GM11168 (cell line): ENCODE measurements at regions not wholly inside any gene's neighbourhood (a gene's known extent, or its start where the extent isn't known, plus 50 kb on each side); places are given as distances from the start of the nearest gene placed in this dataset.
"Not testable (repeated sequence)": the region's sequence is repeated elsewhere in the genome, so short reads cannot be mapped to it uniquely, and the experiment has no call there.

Experiments used
- in situ Hi-C: fragments of 300-500 bp; cut with MboI; formaldehyde crosslinking; loops from one replicate; pipeline ENCODE4 v1.12.0; 2022; ENCODE audit warnings: low sequenced_read_pairs; ENCODE audit not compliant: unreplicated experiment

DNA sequence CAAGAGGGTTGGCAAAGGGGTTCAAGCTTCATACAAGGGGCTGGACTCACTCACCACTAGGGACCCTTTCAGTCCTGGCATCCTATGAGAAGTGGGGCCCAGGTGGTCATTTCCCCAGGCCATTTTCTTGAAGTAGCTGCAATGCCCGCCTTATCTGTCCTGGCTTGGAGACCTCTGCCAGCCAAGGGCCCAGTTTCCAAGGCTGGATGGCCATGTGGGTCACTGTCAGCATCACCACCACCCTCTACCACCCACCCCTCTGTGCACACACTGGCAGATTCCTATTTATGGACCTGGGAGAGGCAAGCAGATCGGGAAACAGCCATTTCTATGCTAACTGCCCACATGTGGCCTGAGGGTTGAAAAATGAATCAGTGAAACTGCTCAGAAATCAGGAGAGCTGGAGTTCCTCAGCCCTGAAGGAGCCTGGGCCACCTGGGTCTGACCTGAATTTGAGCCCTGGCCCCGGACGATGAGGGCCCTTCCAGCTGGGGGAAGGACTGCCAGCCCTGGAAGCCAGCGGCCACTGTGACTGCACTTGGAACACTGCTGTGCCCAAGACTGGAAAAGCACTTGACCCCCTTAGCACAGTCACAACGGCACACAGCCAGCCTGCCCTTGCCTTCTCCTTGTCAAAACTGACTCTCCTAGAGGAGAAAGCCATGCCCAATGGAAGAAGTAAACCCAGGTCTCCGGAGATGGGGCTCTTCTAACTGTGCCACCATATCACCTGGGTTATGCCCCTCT lies 442.2 kb downstream of the BUD13 start:
- in situ Hi-C loops, result no loop called here

DNA sequence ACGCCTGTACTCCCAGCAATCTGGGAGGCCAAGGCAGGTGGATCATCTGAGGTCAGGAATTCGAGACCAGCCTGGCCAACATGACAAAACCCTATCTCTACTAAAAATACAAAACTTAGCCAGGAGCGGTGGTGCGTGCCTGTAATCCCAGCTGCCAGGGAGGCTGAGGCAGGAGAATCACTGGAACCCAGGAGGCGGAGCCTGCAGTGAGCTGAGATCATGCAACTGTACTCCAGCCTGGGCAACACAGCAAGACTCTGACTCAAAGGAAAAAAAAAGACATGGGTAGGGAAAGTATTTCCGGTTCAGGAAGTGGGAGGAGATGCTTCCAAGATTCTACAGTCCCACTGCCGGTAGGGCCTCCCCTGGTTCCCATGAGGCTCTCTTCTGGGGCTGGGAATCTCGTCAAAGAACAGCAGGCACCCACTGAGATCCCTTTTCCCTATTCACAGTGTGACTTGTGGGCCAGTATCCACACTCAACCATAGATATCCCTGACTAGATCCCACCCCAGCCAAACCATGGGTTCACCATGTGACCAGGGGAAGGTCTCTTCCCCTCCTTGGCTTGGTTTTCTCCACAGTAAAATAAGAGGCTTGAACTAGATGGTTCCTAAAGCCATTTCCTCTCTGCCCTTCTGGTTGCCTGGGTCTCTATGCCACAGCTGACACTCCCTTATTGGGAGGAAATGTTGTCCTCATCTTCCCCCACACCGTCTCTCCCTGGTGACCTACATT lies 443.3 kb downstream of the BUD13 start:
- in situ Hi-C loops, result no loop called here

DNA sequence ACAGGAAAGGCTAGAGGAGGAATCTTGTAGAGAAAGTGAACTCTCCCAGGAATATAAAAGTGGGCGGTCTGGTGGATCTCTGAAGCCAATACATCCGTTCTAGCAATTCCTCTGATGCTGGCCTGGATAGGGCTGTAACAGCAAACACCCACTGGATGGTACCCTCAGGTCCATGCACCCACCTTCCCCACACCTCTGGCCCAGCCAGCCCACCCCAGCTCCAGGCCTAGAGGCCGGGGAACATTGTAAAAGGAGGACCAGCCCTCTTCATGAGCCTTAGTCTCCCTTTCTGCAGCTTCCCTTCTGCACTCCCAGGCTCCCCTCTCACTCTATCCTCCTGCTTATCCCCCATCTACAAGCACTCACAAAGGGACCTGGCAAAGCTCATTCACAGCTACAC lies 443.9 kb downstream of the BUD13 start:
- in situ Hi-C loops, result no loop called here

DNA sequence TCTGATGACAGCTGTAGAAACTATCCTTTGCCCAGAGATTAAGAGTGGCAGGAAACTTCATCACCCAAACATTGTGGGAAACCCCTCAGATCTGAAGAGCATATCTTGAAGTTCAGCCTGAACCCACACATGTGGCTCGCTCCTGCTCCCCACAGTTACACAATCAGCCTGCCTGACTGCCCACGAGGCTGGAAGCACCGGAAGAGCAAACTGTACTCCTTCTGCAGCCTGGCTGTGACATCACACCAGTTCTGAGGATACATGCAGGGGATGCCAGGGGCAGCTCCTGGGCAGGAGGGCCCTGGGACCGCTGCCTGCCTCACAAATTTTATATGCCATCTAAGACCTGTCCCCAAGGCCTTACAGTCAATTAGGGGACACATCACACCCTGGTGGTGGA lies 444.4 kb downstream of the BUD13 start:
- in situ Hi-C loops, result no loop called here

DNA sequence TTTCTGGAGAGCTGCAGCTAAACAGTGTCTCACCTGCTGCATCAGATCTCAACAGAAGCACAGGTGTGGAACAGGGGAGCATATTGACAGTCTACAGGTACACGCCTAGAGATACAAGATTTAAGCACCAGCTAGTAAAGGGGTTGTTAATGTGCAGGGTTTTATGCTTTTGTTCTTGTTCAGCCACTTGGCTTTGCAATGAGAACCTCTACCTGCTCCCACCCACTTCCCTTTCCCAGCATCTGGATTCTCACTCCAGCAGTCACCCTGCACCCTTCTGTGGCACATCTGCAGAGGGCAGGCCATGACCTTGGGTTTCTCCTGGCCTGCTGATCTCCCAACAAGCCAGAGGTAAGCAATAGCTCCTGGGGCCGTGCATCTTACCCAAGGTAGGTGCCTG lies 446.6 kb downstream of the BUD13 start:
- in situ Hi-C loops, result no loop called here

DNA sequence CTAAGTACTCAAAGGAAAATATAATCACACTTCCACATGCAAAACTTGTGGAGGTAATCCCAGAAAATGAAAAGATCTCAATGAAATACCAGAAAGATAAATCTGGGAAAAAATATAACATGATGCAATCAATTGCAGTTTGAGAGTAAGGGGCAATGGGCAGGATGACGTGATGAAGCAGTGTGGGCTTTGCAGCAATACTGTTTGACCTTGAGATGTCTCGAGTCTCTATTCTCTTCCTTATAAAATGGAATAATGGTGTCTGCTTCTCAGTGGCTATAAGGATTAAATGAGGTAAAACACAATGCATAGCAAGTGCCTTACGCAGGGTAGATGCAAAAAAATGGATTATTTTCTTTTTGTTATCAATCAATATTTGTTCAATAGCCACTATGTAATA lies 447.5 kb downstream of the BUD13 start:
- in situ Hi-C loops, result no loop called here

DNA sequence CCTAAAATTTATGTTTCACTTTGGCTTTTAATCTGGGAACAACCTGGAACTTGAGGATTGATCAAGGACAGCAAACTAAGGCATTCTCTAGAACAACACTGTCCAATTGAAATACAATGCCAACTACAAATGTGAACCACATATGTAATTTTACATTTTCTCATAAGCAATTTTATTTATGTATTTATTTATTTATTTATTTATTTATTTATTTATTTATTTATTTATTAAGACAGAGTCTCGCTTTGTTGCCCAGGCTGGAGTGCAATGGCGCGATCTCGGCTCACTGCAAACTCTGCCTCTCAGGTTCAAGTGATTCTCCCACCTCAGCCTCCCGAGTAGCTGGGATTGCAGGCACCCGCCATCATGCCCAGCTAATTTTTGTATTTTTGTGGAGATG lies 448.7 kb downstream of the BUD13 start:
- in situ Hi-C loops, result not testable (repeated sequence)

DNA sequence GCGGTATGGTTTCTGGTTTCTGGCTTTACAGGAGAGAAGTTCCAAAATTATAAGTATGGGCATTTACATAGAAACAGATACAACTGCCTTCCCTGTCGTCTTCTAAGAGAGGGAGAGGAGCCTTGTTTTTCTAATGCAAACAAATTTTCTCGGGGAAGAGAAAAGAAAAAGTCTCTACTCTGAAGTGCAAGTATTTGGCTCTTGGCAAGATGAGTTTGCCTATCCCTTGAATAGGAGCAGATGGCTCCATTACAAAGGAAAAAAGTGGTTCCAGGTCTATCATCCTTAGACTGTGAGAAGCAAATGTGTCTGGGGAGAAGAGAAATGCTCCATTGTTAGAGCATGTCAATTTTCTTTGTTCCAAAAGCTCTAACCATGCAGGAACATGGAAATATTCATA lies 455.6 kb downstream of the BUD13 start:
- in situ Hi-C loops, result no loop called here

DNA sequence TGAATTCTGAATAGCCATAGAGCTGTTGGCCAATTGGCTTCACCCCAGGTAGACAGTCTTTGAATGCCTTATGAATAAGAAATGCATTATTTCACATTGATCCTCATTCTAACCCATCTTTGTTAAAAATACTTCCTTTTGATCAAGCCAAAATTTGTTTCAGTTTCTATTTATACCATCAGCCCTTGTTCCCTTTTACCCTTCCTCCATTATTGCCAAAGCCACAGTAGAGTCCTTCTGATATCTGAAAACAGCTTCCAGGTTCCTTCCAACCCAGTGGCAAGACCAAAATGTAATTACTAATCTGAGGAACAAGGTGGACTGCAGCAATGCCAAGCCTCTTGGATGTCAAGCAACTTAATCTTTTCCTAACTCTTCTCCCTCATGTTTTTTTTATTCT lies 458.8 kb downstream of the BUD13 start:
- in situ Hi-C loops, result no loop called here

DNA sequence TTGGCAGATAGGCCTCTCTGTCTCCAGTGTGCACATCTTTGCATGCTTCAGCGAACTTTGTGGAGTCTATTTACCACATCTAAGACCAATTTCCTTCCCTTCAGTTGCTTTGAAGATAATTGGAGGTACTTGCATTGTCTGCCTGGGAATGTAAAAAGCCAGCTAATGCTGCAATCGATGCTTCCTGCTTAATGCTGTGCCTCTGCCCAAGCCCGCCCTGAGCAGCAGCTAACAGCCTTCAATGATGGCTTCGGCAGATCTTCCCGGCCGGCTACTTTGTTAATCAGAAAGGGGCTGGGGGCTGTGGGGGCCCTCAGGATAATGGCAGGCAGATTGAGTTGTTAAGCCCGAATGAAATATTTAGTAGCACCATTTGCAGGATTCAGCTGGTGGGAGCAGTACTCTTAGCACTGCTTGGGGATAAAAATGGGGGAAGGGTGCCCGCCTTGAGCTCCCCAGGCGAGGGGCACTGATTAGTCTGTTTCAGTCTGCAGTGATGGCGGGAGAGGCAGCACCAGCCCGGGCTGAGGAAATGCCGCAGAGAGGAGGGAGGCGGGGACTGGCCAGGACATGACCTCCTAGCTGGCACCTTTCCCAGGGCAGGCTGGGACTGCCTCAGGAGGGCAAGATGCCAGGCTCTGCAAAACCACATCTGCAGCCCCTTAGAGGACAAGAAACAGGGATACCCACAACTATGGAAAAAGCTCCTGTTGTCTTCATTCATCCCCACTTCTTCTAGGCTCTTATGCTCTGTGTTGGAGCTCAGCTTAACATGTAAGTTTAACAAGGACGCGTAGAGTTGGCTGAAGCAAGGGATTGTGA lies 460.0 kb downstream of the BUD13 start:
- in situ Hi-C loops, result no loop called here

DNA sequence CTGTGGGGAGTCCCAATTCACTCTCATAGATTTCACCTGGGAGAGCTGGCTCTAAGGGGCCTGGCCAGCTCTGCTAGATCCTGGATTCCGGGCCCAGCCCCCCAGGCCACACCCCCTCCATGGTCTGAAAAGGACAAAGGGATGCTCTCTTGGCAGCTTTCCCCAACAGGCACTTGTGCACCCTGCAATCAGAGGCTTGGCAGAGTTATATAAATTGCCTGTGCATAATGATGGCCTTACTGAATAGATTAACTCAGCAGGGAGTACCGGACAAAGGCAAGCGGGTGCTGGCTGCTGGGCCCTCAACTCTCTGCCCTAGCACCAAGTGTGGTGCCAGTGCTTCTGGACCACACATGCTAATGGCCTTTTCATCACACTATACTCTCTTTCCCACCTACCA lies 461.6 kb downstream of the BUD13 start:
- in situ Hi-C loops, result no loop called here

DNA sequence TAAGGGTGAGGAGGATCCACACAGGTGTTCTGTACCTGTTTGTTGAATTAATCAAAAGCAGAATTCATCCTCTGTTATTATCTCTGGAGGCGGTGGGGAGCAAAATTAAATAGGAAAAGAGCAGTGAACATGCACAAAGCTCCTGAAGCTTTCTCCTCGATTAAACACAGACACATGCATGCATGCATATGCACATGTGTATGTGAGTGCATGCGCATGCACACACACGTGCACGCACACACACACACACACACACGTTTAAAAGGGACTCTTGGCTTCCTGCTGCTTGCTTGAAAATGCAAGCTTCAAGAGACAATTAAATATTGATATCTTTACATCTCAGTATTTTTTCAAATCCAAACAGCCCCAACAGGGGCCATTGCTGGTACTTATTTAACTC lies 462.1 kb downstream of the BUD13 start:
- in situ Hi-C loops, result no loop called here

DNA sequence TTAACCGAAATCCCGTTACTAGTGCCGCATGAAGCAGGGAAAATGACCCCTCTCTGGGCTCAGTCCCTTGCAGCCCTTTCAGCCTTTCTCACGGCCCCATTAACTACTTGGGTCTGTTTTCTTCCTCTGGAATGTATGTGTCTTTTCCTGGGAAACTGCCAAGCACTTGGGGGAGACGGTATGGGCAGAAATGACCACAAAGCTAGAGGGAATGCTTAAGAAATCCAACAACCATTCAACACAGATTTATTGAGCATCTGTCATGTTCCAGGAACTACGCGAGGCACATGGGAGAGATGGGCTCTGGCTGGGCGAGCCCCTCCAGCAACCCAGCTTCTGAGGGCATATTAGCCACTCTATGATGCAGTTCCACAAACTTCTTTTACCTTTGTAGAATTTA lies 462.6 kb downstream of the BUD13 start:
- in situ Hi-C loops, result no loop called here

DNA sequence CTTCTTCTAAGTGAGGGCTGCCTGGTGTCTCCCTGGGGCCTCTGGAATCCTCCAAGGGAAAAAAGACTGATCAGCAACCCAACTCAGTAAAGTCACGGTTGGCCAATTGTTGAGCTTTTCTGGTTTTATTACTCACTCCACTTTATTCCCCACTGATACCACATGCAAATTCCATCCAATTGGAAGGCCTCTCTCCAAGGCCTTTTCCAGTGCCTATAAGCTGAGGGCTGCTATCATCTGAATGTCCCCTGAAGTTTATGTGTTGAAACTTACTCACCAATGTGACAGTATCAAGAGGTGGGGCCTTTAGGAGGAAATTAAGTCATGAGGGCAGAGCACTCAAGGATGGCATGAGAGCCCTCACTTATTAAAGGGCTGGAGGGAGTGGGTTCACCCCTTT lies 463.3 kb downstream of the BUD13 start:
- in situ Hi-C loops, result no loop called here

DNA sequence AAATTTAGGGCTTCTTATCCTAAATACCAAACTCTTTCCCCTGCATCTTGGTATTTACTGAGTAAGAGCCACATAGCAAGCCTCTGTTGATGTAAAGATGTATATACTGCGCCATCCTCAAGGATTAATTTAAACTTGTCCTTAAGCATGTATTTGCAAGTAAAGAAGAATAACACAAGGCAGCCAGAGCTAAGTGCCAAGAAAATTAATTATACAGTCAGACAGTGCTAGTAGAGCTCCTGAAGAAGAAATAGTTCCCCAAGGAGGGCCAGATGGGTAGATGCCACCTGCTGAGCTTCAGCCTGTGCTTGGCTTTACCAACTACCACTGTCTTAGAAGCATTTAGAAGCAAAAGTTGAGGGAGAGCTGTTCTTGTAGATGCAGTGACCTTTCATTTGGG lies 470.0 kb downstream of the BUD13 start:
- in situ Hi-C loops, result no loop called here

DNA sequence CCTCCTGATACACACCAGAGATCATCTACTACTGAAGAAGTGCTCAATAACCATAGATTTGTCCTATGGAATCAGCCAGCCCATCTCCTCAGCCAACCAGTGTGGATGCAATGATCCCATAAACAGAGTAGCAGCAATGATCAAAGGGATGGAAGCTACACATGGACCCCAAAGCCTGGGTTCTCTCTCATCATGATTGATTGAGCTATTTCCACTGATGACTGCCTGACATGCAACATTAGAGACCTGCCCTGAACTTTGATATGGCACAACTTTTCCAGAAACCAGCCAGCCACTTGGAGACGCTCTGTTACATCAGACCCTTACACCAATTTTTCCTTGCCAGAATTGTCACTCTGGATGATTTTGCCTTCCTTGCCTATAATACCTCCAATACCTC lies 471.6 kb downstream of the BUD13 start:
- in situ Hi-C loops, result no loop called here

DNA sequence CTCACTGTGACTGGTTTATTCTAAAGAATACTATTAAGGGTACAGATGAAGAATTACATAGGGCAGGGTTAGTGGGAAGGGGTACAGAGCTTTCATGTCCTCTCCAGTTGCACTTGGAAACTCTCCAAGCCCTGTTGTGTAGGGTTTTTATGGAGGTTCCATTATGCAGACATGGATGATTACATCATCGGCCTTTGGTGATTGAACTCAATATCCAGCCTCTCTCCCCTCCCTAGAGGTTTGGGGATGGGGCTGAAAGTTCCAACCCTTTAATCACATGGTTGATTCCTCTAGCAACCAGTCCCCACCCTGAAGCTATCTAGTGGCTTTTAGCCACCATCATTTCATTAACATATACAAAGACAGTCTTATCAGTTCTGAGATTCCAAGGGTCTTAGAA lies 472.6 kb downstream of the BUD13 start:
- in situ Hi-C loops, result no loop called here

DNA sequence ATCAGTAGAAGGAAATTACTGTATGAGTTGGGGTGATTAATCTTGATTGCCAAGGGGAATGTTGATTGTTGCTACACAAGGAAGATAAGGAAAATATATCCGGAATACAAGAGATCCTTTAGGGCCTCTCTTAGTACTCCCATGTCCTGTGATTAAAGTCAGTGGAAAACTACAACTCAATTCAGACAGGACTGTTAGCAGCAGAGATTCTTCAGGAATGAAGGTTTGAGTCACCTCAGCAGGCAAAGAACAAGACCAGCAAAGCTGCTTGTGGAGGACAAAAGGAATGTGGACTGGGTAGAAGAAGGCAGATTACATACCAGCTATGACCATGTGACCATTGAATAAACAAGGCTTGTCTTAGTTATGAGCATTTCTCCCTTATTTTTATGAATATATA lies 478.2 kb downstream of the BUD13 start:
- in situ Hi-C loops, result no loop called here

DNA sequence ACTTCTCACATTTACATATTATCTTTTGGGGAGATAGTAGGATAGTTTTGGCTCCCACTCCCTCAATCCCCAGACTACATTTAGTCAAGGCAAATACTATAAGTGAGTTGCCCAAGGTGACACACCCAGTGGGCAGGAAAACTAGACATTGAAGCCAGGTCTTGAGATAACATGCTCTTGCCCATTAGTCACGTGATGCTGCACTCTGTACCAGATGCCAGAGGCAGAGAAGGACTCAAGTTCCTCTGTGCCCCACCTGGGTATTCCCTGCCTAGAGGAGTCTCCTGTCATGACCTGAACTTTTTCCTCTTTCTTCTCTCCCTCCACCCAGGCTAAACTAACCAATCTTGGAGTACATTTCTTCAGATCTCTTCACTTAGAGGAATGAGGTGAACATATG lies 484.9 kb downstream of the BUD13 start:
- in situ Hi-C loops, result no loop called here

DNA sequence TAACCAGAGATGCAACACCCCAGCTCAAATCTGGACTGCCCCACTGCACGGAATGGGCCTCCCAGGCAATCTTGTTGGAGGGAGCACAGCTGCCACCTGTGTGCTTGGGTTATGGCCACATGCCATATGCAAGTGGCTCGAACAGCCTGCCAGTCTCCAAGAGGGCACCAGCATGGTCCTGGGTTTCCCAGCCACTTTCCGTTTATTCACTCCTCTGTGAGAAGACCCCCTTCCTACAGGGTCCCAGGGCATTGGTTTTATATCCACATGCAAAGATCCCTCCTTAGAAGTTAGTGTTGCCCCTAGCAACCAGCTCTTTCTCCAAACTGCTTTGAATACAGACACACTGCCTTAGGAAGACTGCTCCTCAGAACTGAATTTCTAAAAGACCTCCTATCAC lies 487.8 kb downstream of the BUD13 start:
- in situ Hi-C loops, result no loop called here

DNA sequence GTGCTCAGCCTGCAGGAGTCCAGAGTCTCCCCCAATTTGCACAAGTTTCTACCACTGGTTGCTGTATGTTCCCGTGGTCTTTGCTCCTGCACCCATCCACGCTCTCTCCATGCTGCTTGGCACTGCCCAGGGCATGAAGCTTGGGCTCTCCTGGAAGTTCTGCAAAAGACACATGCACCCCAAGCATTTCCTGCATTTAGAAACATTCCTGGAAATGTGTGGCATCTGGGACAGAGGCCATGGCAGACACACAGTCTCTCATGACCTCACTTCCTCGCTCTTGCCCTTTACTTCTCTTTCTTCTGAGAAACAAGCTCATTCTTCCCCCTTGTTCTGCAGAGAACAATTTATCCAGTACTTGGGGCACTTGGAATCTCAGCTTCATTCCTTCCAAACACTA lies 489.5 kb downstream of the BUD13 start:
- in situ Hi-C loops, result no loop called here
